GM10266 (cell line): ENCODE measurements at regions not wholly inside any gene's neighbourhood (a gene's known extent, or its start where the extent isn't known, plus 50 kb on each side); places are given as distances from the start of the nearest gene placed in this dataset.

Experiments used
- DNase-seq: peaks from one replicate; pipeline ENCODE4 v3.0.0; 2012; ENCODE audit errors: extremely low spot score
- CTCF ChIP-seq: IDR thresholded peaks from 2 replicates; pipeline ENCODE4 v1.5.1; 2012; ENCODE audit warnings: mild to moderate bottlenecking, low read depth; ENCODE audit not compliant: control insufficient read depth, insufficient read depth; ENCODE audit errors: missing control alignments

GRCh38 chr7:114819616-114820362, 102.1 kb upstream of the MDFIC start:
- no peak for DNase-seq
- no peak for TF ChIP-seq CTCF

GRCh38 chr7:114821030-114821900, 100.6 kb upstream of the MDFIC start:
- no peak for DNase-seq

GRCh38 chr7:114822131-114822530, 99.8 kb upstream of the MDFIC start:
- TF ChIP-seq CTCF, result no peak
- no peak for DNase-seq

More at GRCh38 chr7:114821030-114821900, 100.6 kb upstream of the MDFIC start:
- no peak for TF ChIP-seq CTCF

- DNase-seq, result no peak
- TF ChIP-seq CTCF, result no peak
Observed at GRCh38 chr7:114822844-114823243, 99.0 kb upstream of the MDFIC start.

GRCh38 chr7:114823290-114823689, 98.6 kb upstream of the MDFIC start:
- DNase-seq, result no peak
- no peak for TF ChIP-seq CTCF

GRCh38 chr7:114825423-114825951, 96.4 kb upstream of the MDFIC start:
- no peak for DNase-seq
- TF ChIP-seq CTCF, result no peak
